ENCODE measurements at regions not wholly inside any gene's neighbourhood (a gene's known extent, or its start where the extent isn't known, plus 50 kb on each side); places are given as distances from the start of the nearest gene placed in this dataset.
A peak's percentile ranks its signal among the peaks of the same experiment; 100 is the strongest.

- no peak for DNase-seq (ENCODE audit: missing footprints)
- peak; percentile 27 for ATAC-seq
- intact Hi-C loops (cut with DNase I): no loop called here
Observed at GRCh38 chr1:109816175-109816811, 52.6 kb upstream of the EPS8L3 start.

- intact Hi-C loops (cut with DNase I): no loop called here
- ATAC-seq (no peak), DNase-seq (ENCODE audit: missing footprints) (no peak)
Observed at GRCh38 chr1:109815809-109816174, 52.1 kb upstream of the EPS8L3 start.

- intact Hi-C loops (cut with DNase I): no loop called here
- ATAC-seq: no peak
Observed at GRCh38 chr1:109814993-109815786, 51.5 kb upstream of the EPS8L3 start.

GRCh38 chr1:109814223-109814622, 50.5 kb upstream of the EPS8L3 start:
- ATAC-seq (no peak), DNase-seq (ENCODE audit: missing footprints) (no peak)
- intact Hi-C loops (cut with DNase I): no loop called here

More at GRCh38 chr1:109814993-109815786, 51.5 kb upstream of the EPS8L3 start:
- DNase-seq (ENCODE audit: missing footprints): no peak

Data from Right ventricle myocardium inferior (tissue), 1 donor.